Glutamatergic neuron (in vitro differentiated cells): ENCODE measurements at regions not wholly inside any gene's neighbourhood (a gene's known extent, or its start where the extent isn't known, plus 50 kb on each side); places are given as distances from the start of the nearest gene placed in this dataset.
"Not testable (repeated sequence)": the region's sequence is repeated elsewhere in the genome, so short reads cannot be mapped to it uniquely, and the experiment has no call there.

Experiments used
- DNase-seq: peaks from one replicate; pipeline ENCODE4 v3.0.0; 2022
- H3K27ac Mint-ChIP-seq: one replicate; pipeline ENCODE4 v1.8.0; 2020; ENCODE audit warnings: mild to moderate bottlenecking, mixed read lengths, inconsistent platforms; ENCODE audit not compliant: unreplicated experiment
- H3K27me3 Mint-ChIP-seq: one replicate; pipeline ENCODE4 v1.8.0; 2020; ENCODE audit warnings: mild to moderate bottlenecking, moderate library complexity, mixed read lengths, inconsistent platforms; ENCODE audit not compliant: unreplicated experiment
- H3K36me3 Mint-ChIP-seq: one replicate; pipeline ENCODE4 v1.8.0; 2020; ENCODE audit warnings: mild to moderate bottlenecking, mixed read lengths, inconsistent platforms; ENCODE audit not compliant: unreplicated experiment
- H3K4me1 Mint-ChIP-seq: one replicate; pipeline ENCODE4 v1.8.0; 2020; ENCODE audit warnings: mild to moderate bottlenecking, low read depth, mixed read lengths, inconsistent platforms; ENCODE audit not compliant: unreplicated experiment
- H3K4me3 Mint-ChIP-seq: one replicate; pipeline ENCODE4 v1.8.0; 2020; ENCODE audit warnings: mild to moderate bottlenecking, mixed read lengths, inconsistent platforms; ENCODE audit not compliant: unreplicated experiment
- H3K9me3 Mint-ChIP-seq: one replicate; pipeline ENCODE4 v1.8.0; 2020; ENCODE audit warnings: mild to moderate bottlenecking, moderate library complexity, mixed read lengths, inconsistent platforms; ENCODE audit not compliant: unreplicated experiment

DNA sequence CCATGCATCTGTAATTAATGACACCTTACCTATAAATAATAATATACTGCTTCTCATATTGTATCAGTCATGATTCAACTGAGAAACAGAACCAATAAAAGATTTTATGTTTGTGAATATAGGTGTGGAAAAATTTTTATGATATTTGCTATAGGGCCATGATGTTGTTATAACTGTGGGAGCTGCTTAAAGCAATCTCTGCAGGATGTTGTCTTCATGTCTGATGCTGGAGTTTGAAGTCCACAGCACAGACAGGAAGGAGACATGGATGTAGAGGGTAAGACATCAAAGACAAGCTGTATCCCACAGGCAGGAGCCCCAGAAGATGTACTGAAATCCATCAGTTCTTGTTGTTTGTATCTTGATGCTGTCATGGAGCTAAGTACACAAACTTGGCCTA, 366.7 kb upstream of the ANKRD20A1 start:
- not testable (repeated sequence) for H3K36me3 Mint-ChIP-seq, DNase-seq, H3K27ac Mint-ChIP-seq, H3K27me3 Mint-ChIP-seq, H3K4me3 Mint-ChIP-seq, H3K9me3 Mint-ChIP-seq, H3K4me1 Mint-ChIP-seq

DNA sequence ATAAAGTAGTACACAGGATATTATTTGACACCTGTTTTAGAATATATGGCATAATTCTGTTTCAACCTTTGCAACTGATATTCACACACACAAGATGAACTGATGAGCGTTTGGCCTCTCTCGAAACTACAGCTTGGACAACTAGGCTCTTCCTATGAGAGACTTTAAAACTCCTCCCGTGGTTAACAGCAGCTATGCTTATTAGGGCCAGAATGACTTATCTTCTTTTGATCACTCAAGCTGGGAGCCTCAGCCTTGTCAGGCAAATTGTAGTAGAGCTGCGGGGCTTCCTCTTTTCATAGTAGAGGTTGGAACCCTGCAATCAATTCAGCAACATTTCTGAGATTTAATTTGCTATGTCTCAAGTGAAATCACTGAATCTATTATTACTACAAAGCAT, 381.3 kb upstream of the ANKRD20A1 start:
- not testable (repeated sequence) for H3K27me3 Mint-ChIP-seq, H3K9me3 Mint-ChIP-seq, H3K27ac Mint-ChIP-seq

DNA sequence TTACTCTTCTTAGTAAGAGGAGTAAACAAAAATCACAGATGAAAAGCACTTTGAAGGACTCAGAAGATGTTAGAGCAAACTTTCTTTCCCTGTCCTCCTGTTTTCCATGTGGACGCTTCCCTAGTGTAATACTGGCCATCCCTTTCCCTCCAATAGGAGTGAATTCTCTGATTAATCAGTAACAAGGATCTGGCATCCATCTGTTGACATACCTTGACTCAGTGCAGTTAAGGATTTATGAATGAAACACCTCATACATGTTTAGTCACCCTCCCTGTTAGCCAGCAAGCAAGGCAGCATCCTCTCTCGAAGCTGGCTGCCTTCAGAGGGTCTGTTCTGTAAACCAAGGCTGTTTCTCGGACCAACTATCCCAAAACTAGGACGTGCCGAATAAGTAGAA, 388.0 kb upstream of the ANKRD20A1 start:
- H3K4me3 Mint-ChIP-seq, H3K4me1 Mint-ChIP-seq, H3K27me3 Mint-ChIP-seq, H3K36me3 Mint-ChIP-seq, DNase-seq, H3K9me3 Mint-ChIP-seq, H3K27ac Mint-ChIP-seq: not testable (repeated sequence)

More for the DNA sequence above, 381.3 kb upstream of the ANKRD20A1 start:
- not testable (repeated sequence) for H3K36me3 Mint-ChIP-seq, H3K4me1 Mint-ChIP-seq, H3K4me3 Mint-ChIP-seq, DNase-seq

DNA sequence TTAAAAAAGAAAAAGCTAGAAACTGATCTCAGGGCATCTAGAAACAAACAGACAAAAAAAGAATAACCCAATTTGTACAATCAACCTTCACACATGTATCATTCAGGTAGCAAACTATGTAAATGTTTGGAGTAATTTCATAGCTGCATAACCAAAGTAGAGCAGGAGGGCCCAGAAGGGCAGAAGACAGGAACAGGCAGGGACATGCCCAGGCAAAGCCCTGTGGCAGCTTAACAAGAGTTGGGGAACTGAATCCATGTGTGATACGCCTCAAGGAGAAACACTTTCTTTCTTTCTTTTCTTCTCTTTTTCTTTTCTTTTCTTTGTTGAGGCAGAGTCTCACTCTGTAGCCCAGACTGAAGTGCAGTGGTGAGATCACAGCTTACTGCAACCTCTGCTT, 390.4 kb upstream of the ANKRD20A1 start:
- H3K27me3 Mint-ChIP-seq, H3K36me3 Mint-ChIP-seq, H3K4me3 Mint-ChIP-seq, H3K27ac Mint-ChIP-seq, H3K4me1 Mint-ChIP-seq, DNase-seq, H3K9me3 Mint-ChIP-seq: not testable (repeated sequence)

DNA sequence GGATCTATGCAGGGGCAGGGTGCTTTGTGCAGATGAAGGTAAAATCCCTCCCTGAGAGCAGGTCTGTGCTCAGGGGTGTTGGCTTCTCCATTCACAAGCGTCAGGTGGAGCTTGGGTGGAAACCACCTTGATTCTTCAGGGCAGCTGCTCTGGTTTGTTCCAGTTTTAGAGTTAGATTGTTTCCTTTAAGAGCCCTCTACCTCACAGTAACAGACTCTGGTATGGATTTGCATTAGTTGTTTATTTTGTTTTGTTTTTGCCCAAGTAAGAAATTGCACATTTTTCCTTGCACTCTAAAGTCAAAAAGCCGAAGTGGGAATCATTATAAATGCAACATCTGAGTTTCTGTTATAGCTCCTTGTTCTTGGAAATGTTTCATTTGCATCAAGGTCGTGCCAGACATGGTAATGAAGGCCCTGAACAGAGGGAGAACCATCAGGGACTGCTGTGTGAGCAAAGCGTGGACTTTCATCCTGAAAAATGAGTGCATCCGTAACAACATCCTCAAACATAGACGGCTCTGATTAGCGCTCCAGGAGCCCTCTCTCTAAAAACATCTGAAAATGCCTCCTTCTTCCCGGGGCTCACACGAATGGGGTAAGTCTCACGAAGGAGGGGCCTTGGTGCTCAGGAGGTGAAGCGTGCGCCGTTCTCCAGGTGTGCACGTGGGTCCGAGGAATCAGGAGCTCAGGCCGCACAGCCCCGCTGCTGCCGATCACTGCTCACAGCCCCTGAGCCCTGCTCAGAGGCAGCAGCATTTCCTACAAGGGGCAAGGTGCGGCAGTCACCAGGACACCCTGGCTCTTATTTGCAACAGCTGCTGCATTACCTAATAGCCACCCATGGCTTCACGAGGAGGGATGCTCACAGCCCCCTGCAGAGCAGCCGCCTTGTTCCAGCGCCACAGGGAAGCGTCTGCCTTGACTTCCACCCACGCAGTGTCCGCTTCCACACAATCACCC, 396.7 kb upstream of the ANKRD20A1 start:
- not testable (repeated sequence) for H3K27ac Mint-ChIP-seq, H3K4me3 Mint-ChIP-seq, H3K27me3 Mint-ChIP-seq, H3K4me1 Mint-ChIP-seq, H3K36me3 Mint-ChIP-seq, DNase-seq, H3K9me3 Mint-ChIP-seq

DNA sequence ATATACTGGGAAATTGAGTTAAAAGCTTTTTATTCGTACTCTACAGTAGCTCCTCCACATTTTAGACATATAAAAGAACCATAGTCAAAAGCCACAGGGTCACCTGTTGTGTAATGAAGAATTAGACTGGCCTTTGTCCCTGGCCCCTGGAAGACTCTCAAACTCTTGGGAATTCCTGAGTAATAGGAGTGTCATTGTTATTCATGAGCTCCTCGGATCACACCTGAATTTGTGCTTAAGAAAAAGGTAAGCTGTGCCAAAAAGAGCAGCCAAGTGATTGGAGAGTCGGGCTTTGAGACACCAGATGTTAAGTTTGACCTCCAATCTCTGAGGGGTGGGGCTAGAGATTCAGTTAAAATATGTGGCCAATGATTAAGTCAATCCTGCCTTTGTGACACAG, 405.8 kb upstream of the ANKRD20A1 start:
- H3K36me3 Mint-ChIP-seq, H3K27ac Mint-ChIP-seq, H3K27me3 Mint-ChIP-seq, H3K9me3 Mint-ChIP-seq, H3K4me3 Mint-ChIP-seq, DNase-seq, H3K4me1 Mint-ChIP-seq: not testable (repeated sequence)

DNA sequence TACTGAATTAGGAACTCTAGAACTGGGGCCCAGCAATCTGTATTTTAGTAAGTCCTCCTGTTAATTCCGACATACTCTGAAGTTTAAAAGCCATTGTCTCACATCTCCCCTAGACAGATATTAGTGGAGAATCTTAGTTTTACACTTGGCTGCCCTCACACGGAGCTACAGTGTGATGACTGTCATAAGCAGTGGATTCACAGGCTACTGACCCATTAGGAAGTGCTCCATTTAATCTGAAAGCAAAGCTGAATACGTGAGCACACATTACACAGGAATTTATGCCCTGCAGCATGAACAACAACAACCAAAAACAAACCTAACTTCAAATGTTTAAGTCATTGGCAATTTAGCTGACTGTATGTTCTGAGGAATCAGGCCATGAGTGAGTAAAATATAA, 416.4 kb upstream of the ANKRD20A1 start:
- not testable (repeated sequence) for DNase-seq, H3K4me3 Mint-ChIP-seq, H3K27me3 Mint-ChIP-seq, H3K4me1 Mint-ChIP-seq, H3K9me3 Mint-ChIP-seq, H3K27ac Mint-ChIP-seq, H3K36me3 Mint-ChIP-seq

DNA sequence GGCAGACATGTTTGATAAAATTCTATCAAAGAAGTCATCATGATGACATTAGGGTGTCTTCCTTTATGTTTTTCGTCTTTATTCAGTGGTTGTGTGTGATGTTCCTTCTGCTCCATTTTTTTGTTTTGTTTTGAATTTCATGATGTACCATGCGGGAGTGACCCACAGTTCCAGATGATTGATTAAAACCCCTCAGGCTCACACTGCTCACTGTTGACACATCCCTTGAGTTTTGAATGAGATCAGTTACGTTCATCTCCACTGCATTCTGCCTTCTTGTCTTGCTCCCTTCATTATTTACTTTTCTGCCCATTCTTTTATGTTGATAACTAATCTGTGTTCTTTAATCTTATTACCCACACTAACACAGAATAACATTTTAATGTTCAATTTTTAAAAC, 421.7 kb upstream of the ANKRD20A1 start:
- not testable (repeated sequence) for H3K36me3 Mint-ChIP-seq, DNase-seq, H3K9me3 Mint-ChIP-seq, H3K27me3 Mint-ChIP-seq, H3K4me1 Mint-ChIP-seq, H3K4me3 Mint-ChIP-seq, H3K27ac Mint-ChIP-seq

DNA sequence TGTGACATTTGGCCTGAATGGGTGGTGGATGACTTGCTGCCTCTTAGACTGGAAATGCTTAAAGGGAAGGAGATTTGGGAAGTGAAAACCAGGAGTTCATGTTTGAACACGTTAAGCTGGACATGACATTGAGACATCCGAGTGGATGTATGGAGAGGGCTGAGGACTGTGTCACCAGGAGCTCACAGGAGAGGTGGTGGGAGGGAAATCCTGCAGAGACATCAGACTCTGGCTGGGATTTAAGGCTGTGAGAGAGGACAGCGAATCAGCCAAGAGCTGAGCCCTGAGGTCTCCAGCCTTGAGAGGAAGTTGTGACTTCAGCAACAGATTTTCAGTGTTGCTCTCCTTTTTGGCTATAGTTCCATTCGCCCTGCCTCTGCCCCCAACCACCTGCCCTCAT, 432.5 kb upstream of the SPATA31A3 start:
- not testable (repeated sequence) for H3K4me1 Mint-ChIP-seq

DNA sequence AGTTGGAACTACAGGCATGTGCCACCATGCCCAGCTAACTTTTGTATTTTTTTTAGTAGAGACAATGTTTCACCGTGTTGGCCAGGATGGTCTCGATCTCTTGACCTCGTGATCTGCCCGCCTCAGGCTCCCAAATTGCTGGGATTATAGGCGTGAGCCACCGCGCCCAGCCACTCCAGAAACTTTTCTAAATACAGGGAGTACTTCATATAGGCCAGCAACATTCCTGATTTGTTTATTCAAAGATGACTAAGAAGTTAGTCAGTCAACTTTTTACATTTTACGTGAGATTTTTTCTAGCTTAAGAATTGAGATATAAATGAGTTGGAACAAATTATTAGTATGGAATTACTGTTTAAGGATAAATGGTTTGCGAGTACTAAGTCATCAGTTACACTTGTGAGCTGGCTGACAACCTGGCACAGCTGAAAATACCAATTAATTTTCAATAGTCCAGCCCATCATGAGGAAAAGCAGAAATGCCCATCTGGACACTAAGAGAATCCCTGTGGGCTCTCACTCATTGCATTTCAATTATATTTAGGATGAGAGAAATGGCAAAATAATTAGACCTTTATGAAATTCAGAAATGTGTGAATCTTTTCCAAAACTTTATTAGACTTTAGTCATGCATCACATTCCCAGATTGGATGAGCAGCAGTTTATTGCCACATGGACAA, 430.8 kb upstream of the SPATA31A3 start:
- DNase-seq, H3K27me3 Mint-ChIP-seq, H3K27ac Mint-ChIP-seq, H3K36me3 Mint-ChIP-seq, H3K9me3 Mint-ChIP-seq, H3K4me3 Mint-ChIP-seq, H3K4me1 Mint-ChIP-seq: not testable (repeated sequence)

More for the DNA sequence above, 432.5 kb upstream of the SPATA31A3 start:
- not testable (repeated sequence) for H3K27me3 Mint-ChIP-seq, H3K27ac Mint-ChIP-seq, H3K9me3 Mint-ChIP-seq, H3K36me3 Mint-ChIP-seq, H3K4me3 Mint-ChIP-seq, DNase-seq

DNA sequence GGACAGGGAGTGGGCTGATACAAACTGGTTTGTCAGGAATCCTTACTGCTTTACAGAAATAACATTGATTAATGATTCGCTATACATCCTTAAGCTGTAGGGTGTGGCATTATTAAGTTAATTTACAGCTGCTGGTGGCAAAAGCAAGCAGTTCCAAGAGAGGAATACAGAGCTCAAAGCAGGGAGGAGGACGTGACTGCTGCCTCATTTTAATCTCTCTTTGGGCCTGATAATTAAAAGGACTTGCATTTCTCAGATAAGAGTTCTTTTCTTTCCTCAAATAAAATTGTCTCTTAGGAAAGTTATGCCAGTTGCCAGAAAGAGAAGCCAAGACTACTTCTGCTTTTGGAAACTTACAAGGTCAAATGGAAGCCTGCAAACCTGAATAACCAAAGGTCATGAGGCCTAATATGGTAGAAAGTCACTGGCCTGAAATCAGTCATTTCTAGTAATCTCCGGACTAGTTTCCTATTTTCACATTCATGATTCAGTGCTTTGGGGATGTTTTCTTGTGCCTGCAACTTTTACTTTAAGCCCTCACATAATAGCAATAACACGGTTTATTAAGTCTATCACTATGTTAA, 426.2 kb upstream of the SPATA31A3 start:
- H3K27ac Mint-ChIP-seq, H3K9me3 Mint-ChIP-seq, DNase-seq, H3K36me3 Mint-ChIP-seq, H3K4me3 Mint-ChIP-seq, H3K27me3 Mint-ChIP-seq, H3K4me1 Mint-ChIP-seq: not testable (repeated sequence)

DNA sequence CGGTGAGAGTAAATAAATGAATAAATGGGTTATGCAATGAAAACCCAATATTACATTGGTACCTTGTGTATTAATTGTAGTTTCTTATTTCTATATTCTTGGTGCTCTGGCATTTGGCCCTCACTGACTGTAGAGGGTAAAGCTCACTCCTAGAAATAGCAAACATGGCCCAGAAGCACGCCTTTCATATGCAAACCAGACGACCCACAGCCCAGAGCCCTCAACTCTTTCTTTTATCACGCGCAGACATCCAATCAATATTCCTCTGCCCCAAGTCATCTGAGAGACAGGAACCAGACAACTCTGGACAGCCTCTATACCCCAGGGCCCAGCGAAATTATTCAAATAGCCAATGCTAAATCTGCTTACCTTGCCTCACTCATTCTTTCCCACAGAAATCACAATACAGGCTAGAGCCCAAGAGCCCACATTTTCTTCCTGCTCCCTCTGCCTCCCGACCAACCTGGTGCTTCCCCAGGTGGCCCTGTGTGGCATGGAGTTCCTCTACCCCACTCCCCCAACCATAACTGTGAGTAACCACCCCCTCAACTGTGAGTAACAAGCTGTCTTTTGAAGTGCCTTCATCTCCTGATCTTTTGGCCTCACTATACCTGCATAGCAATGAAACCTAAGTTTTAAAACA, 425.1 kb upstream of the SPATA31A3 start:
- not testable (repeated sequence) for H3K4me1 Mint-ChIP-seq, H3K4me3 Mint-ChIP-seq, H3K9me3 Mint-ChIP-seq, H3K27ac Mint-ChIP-seq, H3K36me3 Mint-ChIP-seq, DNase-seq, H3K27me3 Mint-ChIP-seq
